Upper lobe of right lung (tissue), 1 donor: ENCODE measurements at regions not wholly inside any gene's neighbourhood (a gene's known extent, or its start where the extent isn't known, plus 50 kb on each side); places are given as distances from the start of the nearest gene placed in this dataset.

Experiments
- ATAC-seq: fragments of 200-7000 bp; cut with Tn5 transposase; one replicate; pipeline ENCODE4 v1.9.1; 2020; ENCODE audit warnings: mild to moderate bottlenecking, moderate library complexity
- DNase-seq: peaks from one replicate; pipeline ENCODE4 v3.0.0-alpha.2; 2020
- H3K27ac ChIP-seq: fragments of 200-600 bp; one replicate; pipeline ENCODE4 v1.8.0; 2022
- H3K27me3 ChIP-seq: fragments of 200-600 bp; one replicate; pipeline ENCODE4 v1.8.0; 2022; ENCODE audit warnings: mild to moderate bottlenecking
- H3K36me3 ChIP-seq: fragments of 200-600 bp; one replicate; pipeline ENCODE4 v1.8.0; 2022
- H3K4me1 ChIP-seq: fragments of 200-600 bp; one replicate; pipeline ENCODE4 v1.8.0; 2022
- H3K4me3 ChIP-seq: fragments of 200-600 bp; one replicate; pipeline ENCODE4 v1.8.0; 2022; ENCODE audit warnings: mild to moderate bottlenecking
- H3K9me3 ChIP-seq: fragments of 200-600 bp; one replicate; pipeline ENCODE4 v1.8.0; 2022
- intact Hi-C: fragments of 100-400 bp; cut with DNase I; formaldehyde crosslinking; loops from one replicate; pipeline ENCODE4 v1.11.0; 2022
- TF ChIP-seq, protein P1 (sequence below): fragments of 200-600 bp; IDR thresholded peaks from one replicate; pipeline ENCODE4 v1.8.0; 2022; ENCODE audit warnings: antibody characterized with exemption
- donor health status: DM: no; HTN: yes; CAD: no; lungs with severe emphysema.

GRCh38 chr7:25839084-25839769 lies 312.8 kb upstream of the NFE2L3 start:
- TF ChIP-seq, protein P1, sequence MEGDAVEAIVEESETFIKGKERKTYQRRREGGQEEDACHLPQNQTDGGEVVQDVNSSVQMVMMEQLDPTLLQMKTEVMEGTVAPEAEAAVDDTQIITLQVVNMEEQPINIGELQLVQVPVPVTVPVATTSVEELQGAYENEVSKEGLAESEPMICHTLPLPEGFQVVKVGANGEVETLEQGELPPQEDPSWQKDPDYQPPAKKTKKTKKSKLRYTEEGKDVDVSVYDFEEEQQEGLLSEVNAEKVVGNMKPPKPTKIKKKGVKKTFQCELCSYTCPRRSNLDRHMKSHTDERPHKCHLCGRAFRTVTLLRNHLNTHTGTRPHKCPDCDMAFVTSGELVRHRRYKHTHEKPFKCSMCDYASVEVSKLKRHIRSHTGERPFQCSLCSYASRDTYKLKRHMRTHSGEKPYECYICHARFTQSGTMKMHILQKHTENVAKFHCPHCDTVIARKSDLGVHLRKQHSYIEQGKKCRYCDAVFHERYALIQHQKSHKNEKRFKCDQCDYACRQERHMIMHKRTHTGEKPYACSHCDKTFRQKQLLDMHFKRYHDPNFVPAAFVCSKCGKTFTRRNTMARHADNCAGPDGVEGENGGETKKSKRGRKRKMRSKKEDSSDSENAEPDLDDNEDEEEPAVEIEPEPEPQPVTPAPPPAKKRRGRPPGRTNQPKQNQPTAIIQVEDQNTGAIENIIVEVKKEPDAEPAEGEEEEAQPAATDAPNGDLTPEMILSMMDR, result no peak
- ATAC-seq, result no peak
- Histone ChIP-seq H3K4me3 (no peak overlapping the region), H3K9me3 (no peaks in the 10 kb centered on the region), H3K27ac (no peak overlapping the region), H3K36me3 (no peaks in the 10 kb centered on the region), H3K4me1 (no peaks in the 10 kb centered on the region), H3K27me3 (no peaks in the 10 kb centered on the region)
- intact Hi-C loops, result no loop called here
- no peak for DNase-seq

- no peaks in the 10 kb centered on the region for H3K36me3 ChIP-seq
- ATAC-seq, result no peak
- H3K9me3 ChIP-seq, result no peaks in the 10 kb centered on the region
- no peaks in the 10 kb centered on the region for H3K27me3 ChIP-seq
- TF ChIP-seq, protein P1, result no peak
- no peak for DNase-seq
- H3K4me3 ChIP-seq, result no peak overlapping the region
- intact Hi-C loops, result no loop called here
- no peaks in the 10 kb centered on the region for H3K4me1 ChIP-seq
- peak overlapping the region; percentile 38 for H3K27ac ChIP-seq
Observed at GRCh38 chr7:25840209-25840792, 311.7 kb upstream of the NFE2L3 start.

GRCh38 chr7:25841575-25841974 lies 310.4 kb upstream of the NFE2L3 start:
- peaks cover 10% of the 10 kb centered on the region for H3K4me1 ChIP-seq
- no peaks in the 10 kb centered on the region for H3K36me3 ChIP-seq
- intact Hi-C loops, result no loop called here
- H3K9me3 ChIP-seq, result no peaks in the 10 kb centered on the region
- no peak overlapping the region for H3K4me3 ChIP-seq
- ATAC-seq, result no peak
- H3K27ac ChIP-seq, result no peak overlapping the region
- H3K27me3 ChIP-seq, result no peaks in the 10 kb centered on the region
- DNase-seq, result no peak
- TF ChIP-seq, protein P1, result no peak

- TF ChIP-seq, protein P1, result no peak
- Histone ChIP-seq H3K4me1 (peaks cover 17% of the 10 kb centered on the region), H3K9me3 (no peaks in the 10 kb centered on the region), H3K27me3 (no peaks in the 10 kb centered on the region), H3K27ac (no peak overlapping the region), H3K4me3 (no peak overlapping the region), H3K36me3 (no peaks in the 10 kb centered on the region)
- intact Hi-C loops, result no loop called here
- no peak for DNase-seq
- ATAC-seq, result no peak
Observed at GRCh38 chr7:25842201-25842733, 309.7 kb upstream of the NFE2L3 start.

GRCh38 chr7:25843467-25843866 lies 308.5 kb upstream of the NFE2L3 start:
- intact Hi-C loops, result no loop called here
- TF ChIP-seq, protein P1, result no peak
- no peak overlapping the region for H3K27ac ChIP-seq
- peaks cover 26% of the 10 kb centered on the region for H3K4me1 ChIP-seq
- DNase-seq (no peak), ATAC-seq (no peak)
- no peaks in the 10 kb centered on the region for H3K36me3 ChIP-seq
- H3K9me3 ChIP-seq, result no peaks in the 10 kb centered on the region
- H3K4me3 ChIP-seq, result no peak overlapping the region
- H3K27me3 ChIP-seq, result no peaks in the 10 kb centered on the region
